ENCODE measurements at regions not wholly inside any gene's neighbourhood (a gene's known extent, or its start where the extent isn't known, plus 50 kb on each side); places are given as distances from the start of the nearest gene placed in this dataset.

GRCh38 chr2:48180557-48180956 is 133.9 kb upstream of the FOXN2 start:
- no peak for DNase-seq
- no peaks in the 10 kb centered on the region for H3K4me1 ChIP-seq
- H3K4me1 Mint-ChIP-seq (ENCODE audit: low read depth, unreplicated experiment) = no peaks in the 10 kb centered on the region
- POLR2A ChIA-PET = interaction anchor here (0.6 kb wide), 1 partner anchor 313 kb away, joined by 3 read pairs; no protein-coding TSS in a partner anchor
- TF ChIP-seq, protein P1, sequence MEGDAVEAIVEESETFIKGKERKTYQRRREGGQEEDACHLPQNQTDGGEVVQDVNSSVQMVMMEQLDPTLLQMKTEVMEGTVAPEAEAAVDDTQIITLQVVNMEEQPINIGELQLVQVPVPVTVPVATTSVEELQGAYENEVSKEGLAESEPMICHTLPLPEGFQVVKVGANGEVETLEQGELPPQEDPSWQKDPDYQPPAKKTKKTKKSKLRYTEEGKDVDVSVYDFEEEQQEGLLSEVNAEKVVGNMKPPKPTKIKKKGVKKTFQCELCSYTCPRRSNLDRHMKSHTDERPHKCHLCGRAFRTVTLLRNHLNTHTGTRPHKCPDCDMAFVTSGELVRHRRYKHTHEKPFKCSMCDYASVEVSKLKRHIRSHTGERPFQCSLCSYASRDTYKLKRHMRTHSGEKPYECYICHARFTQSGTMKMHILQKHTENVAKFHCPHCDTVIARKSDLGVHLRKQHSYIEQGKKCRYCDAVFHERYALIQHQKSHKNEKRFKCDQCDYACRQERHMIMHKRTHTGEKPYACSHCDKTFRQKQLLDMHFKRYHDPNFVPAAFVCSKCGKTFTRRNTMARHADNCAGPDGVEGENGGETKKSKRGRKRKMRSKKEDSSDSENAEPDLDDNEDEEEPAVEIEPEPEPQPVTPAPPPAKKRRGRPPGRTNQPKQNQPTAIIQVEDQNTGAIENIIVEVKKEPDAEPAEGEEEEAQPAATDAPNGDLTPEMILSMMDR (IDR thresholded peaks at IDR 0.05; ENCODE audit: insufficient read depth in 1 of 2, low read depth in 1 of 2, low read length in 1 of 2, severe bottlenecking in 1 of 2, unreplicated experiment in 1 of 2) = no peak
- H3K9me3 Mint-ChIP-seq (ENCODE audit: unreplicated experiment) = no peaks in the 10 kb centered on the region
- intact Hi-C loops (cut with micrococcal nuclease; ENCODE audit: unreplicated experiment) = no loop called here
- no peak overlapping the region for H3K4me3 Mint-ChIP-seq (ENCODE audit: unreplicated experiment)
- no peak overlapping the region for H3K4me3 ChIP-seq (ENCODE audit: low read depth, low read length)
- no peaks in the 10 kb centered on the region for H3K36me3 ChIP-seq (ENCODE audit: control insufficient read depth, insufficient read depth, low read length)
- BruUV-seq (replicated peaks) = no TSS peak
- H3K27me3 Mint-ChIP-seq (ENCODE audit: insufficient read depth, unreplicated experiment) = no peaks in the 10 kb centered on the region
- H3K36me3 Mint-ChIP-seq (ENCODE audit: insufficient read depth, unreplicated experiment) = no peaks in the 10 kb centered on the region
- H3K27ac Mint-ChIP-seq (ENCODE audit: unreplicated experiment) = no peak overlapping the region
- CTCF ChIA-PET = no interaction called here
- H3K9me3 ChIP-seq = 0 out of 2 replicates have a peak, but pooled peaks cover 4% of the 10 kb centered on the region
- H3K27me3 ChIP-seq (replicated peaks; ENCODE audit: control insufficient read depth, insufficient read depth, low read length) = no peaks in the 10 kb centered on the region

- no peak overlapping the region for H3K4me3 ChIP-seq (ENCODE audit: low read depth, low read length)
- Mint-ChIP-seq H3K36me3 (ENCODE audit: insufficient read depth, unreplicated experiment) (no peaks in the 10 kb centered on the region), H3K27ac (ENCODE audit: unreplicated experiment) (no peak overlapping the region), H3K4me1 (ENCODE audit: low read depth, unreplicated experiment) (no peaks in the 10 kb centered on the region), H3K27me3 (ENCODE audit: insufficient read depth, unreplicated experiment) (no peaks in the 10 kb centered on the region), H3K4me3 (ENCODE audit: unreplicated experiment) (no peak overlapping the region), H3K9me3 (ENCODE audit: unreplicated experiment) (no peaks in the 10 kb centered on the region)
- TF ChIP-seq, protein P1 (IDR thresholded peaks at IDR 0.05; ENCODE audit: insufficient read depth in 1 of 2, low read depth in 1 of 2, low read length in 1 of 2, severe bottlenecking in 1 of 2, unreplicated experiment in 1 of 2) = no peak
- no TSS peak for BruUV-seq (replicated peaks)
- no peaks in the 10 kb centered on the region for H3K9me3 ChIP-seq
- DNase-seq = no peak
- intact Hi-C loops (cut with micrococcal nuclease; ENCODE audit: unreplicated experiment) = no loop called here
- no peaks in the 10 kb centered on the region for H3K27me3 ChIP-seq (replicated peaks; ENCODE audit: control insufficient read depth, insufficient read depth, low read length)
- ChIA-PET CTCF (no interaction called here), POLR2A (no interaction called here)
- H3K4me1 ChIP-seq = no peaks in the 10 kb centered on the region
- H3K36me3 ChIP-seq (ENCODE audit: control insufficient read depth, insufficient read depth, low read length) = no peaks in the 10 kb centered on the region
These were observed 131.2 kb upstream of the FOXN2 start for GRCh38 chr2:48183276-48183675.

GRCh38 chr2:48183991-48184390 is 130.5 kb upstream of the FOXN2 start:
- Histone ChIP-seq H3K4me1 (no peaks in the 10 kb centered on the region), H3K9me3 (no peaks in the 10 kb centered on the region), H3K4me3 (ENCODE audit: low read depth, low read length) (no peak overlapping the region), H3K36me3 (ENCODE audit: control insufficient read depth, insufficient read depth, low read length) (no peaks in the 10 kb centered on the region), H3K27me3 (replicated peaks; ENCODE audit: control insufficient read depth, insufficient read depth, low read length) (no peaks in the 10 kb centered on the region)
- ChIA-PET CTCF (no interaction called here), POLR2A (no interaction called here)
- no peak for DNase-seq
- intact Hi-C loops (cut with micrococcal nuclease; ENCODE audit: unreplicated experiment) = no loop called here
- H3K27ac Mint-ChIP-seq (ENCODE audit: unreplicated experiment) = no peak overlapping the region
- no peaks in the 10 kb centered on the region for H3K27me3 Mint-ChIP-seq (ENCODE audit: insufficient read depth, unreplicated experiment)
- H3K4me1 Mint-ChIP-seq (ENCODE audit: low read depth, unreplicated experiment) = no peaks in the 10 kb centered on the region
- BruUV-seq (replicated peaks) = no TSS peak
- TF ChIP-seq, protein P1 (IDR thresholded peaks at IDR 0.05; ENCODE audit: insufficient read depth in 1 of 2, low read depth in 1 of 2, low read length in 1 of 2, severe bottlenecking in 1 of 2, unreplicated experiment in 1 of 2) = no peak
- H3K9me3 Mint-ChIP-seq (ENCODE audit: unreplicated experiment) = no peaks in the 10 kb centered on the region
- H3K36me3 Mint-ChIP-seq (ENCODE audit: insufficient read depth, unreplicated experiment) = no peaks in the 10 kb centered on the region
- H3K4me3 Mint-ChIP-seq (ENCODE audit: unreplicated experiment) = no peak overlapping the region

All from Caco-2 (cell line).